NCI-H460 (cell line): ENCODE measurements at regions not wholly inside any gene's neighbourhood (a gene's known extent, or its start where the extent isn't known, plus 50 kb on each side); places are given as distances from the start of the nearest gene placed in this dataset.

Source experiments
- DNase-seq: peaks from one replicate; pipeline ENCODE4 v3.0.0-alpha.2; 2016; ENCODE audit warnings: low read depth; ENCODE audit errors: extremely low read depth

GRCh38 chr15:31260646-31261265, 65.9 kb upstream of the KLF13 start:
- no peak for DNase-seq

GRCh38 chr15:31261266-31262142, 65.1 kb upstream of the KLF13 start:
- DNase-seq: no peak

GRCh38 chr15:31262143-31262530, 64.5 kb upstream of the KLF13 start:
- DNase-seq: no peak

- no peak for DNase-seq
Observed at GRCh38 chr15:31262901-31263671, 63.5 kb upstream of the KLF13 start.

GRCh38 chr15:31263751-31264558, 62.7 kb upstream of the KLF13 start:
- DNase-seq: no peak

- DNase-seq: no peak
Observed at GRCh38 chr15:31264559-31265089, 62.0 kb upstream of the KLF13 start.

GRCh38 chr15:31265090-31265870, 61.4 kb upstream of the KLF13 start:
- DNase-seq: no peak

- DNase-seq: no peak
Observed at GRCh38 chr15:31265871-31266711, 60.5 kb upstream of the KLF13 start.

- DNase-seq: no peak
Observed at GRCh38 chr15:31266712-31267111, 59.9 kb upstream of the KLF13 start.

- DNase-seq: no peak
Observed at GRCh38 chr15:31267161-31268107, 59.2 kb upstream of the KLF13 start.

GRCh38 chr15:31268108-31268501, 58.5 kb upstream of the KLF13 start:
- no peak for DNase-seq

- DNase-seq: no peak
Observed at GRCh38 chr15:31268911-31269784, 57.5 kb upstream of the KLF13 start.

GRCh38 chr15:31269816-31270575, 56.6 kb upstream of the KLF13 start:
- DNase-seq: no peak

- DNase-seq: no peak
Observed at GRCh38 chr15:31270767-31271166, 55.9 kb upstream of the KLF13 start.

GRCh38 chr15:31271224-31271635, 55.4 kb upstream of the KLF13 start:
- no peak for DNase-seq
